Body of pancreas (tissue), 4 donors: ENCODE measurements at regions not wholly inside any gene's neighbourhood (a gene's known extent, or its start where the extent isn't known, plus 50 kb on each side); places are given as distances from the start of the nearest gene placed in this dataset.
"Not testable (repeated sequence)": the region's sequence is repeated elsewhere in the genome, so short reads cannot be mapped to it uniquely, and the experiment has no call there.

Experiments
- ATAC-seq: fragments of 150-250 bp; one replicate; pipeline ENCODE4 v1.9.1; 2016
- DNase-seq, 4 donors: peaks; one replicate each; pipeline ENCODE4 v3.0.0-alpha.2; 2019
- H3K27ac ChIP-seq, 4 donors: fragments of 200-600 bp; sonication (generic); 1 replicate in 3 of 4; 2 replicates in 1 of 4; pipeline versions ENCODE4 v1.5.1 to v1.6.1; 2016 to 2019; ENCODE audit warnings: mild to moderate bottlenecking in 1 of 4, mixed read lengths in 1 of 4, moderate library complexity in 1 of 4
- H3K27me3 ChIP-seq, 2 donors: fragments of 200-600 bp; sonication (generic); one replicate each; pipeline ENCODE4 v1.6.0; 2016; ENCODE audit warnings: mild to moderate bottlenecking in 1 of 2
- H3K36me3 ChIP-seq, 2 donors: fragments of 200-600 bp; sonication (generic); replicated peaks in 1 of 2; 2 replicates each; pipeline ENCODE4 v1.5.1; 2016; ENCODE audit warnings: low read depth in 2 of 2; ENCODE audit not compliant: insufficient read depth in 1 of 2
- H3K4me1 ChIP-seq: fragments of 200-600 bp; sonication (generic); one replicate; pipeline ENCODE4 v1.6.0; 2016
- H3K4me3 ChIP-seq, 2 donors: fragments of 200-600 bp; sonication (generic); 1 replicate in 1 of 2; 2 replicates in 1 of 2; pipeline ENCODE4 v1.5.1; 2016 to 2019
- H3K9me3 ChIP-seq, 3 donors: fragments of 200-600 bp; sonication (generic); 1 replicate in 2 of 3; 2 replicates in 1 of 3; pipeline ENCODE4 v1.5.1; 2016
- CTCF ChIP-seq, 7 experiments: fragments of 450-650 bp in 4 of 7; fragments of 200-600 bp in 3 of 7; sonication (generic) in 3 of 7; IDR thresholded peaks; one replicate each; pipeline ENCODE4 v1.5.1; 2016 to 2019; ENCODE audit warnings: antibody characterized with exemption in 7 of 7
- POLR2A ChIP-seq, 3 donors: fragments of 450-650 bp; IDR thresholded peaks; one replicate each; pipeline ENCODE4 v1.6.1; 2016; ENCODE audit warnings: antibody characterized with exemption in 3 of 3, mild to moderate bottlenecking in 2 of 3
- whole genome bisulfite sequencing, 2 donors: methylation state at CpG; one replicate each; pipeline ENCODE4 v1.1.5; 2017; 5-methylcytosine and 5-hydroxymethylcytosine counted together
- intact Hi-C: fragments of 100-400 bp; cut with DNase I; formaldehyde crosslinking; loops from one replicate; pipeline ENCODE4 v1.15.1; 2023

- not testable (repeated sequence) for DNase-seq
Observed at GRCh38 chr4:86413426-86413825, 53.6 kb upstream of the MAPK10 start.

GRCh38 chr4:86414686-86415085, 54.8 kb upstream of the MAPK10 start:
- TF ChIP-seq POLR2A (IDR thresholded peaks at IDR 0.05): no peak
- no peak for TF ChIP-seq CTCF (IDR thresholded peaks at IDR 0.05)
- DNase-seq (no peak), ATAC-seq (no peak)
- H3K36me3 ChIP-seq: no peaks in the 10 kb centered on the region
- H3K27ac ChIP-seq: no peak overlapping the region
- WGBS, 2 donors: 60 to 79% methylated on average over 2 of the region's 2 CpGs
- H3K9me3 ChIP-seq: no peaks in the 10 kb centered on the region
- H3K4me1 ChIP-seq: no peaks in the 10 kb centered on the region
- H3K27me3 ChIP-seq: no peaks in the 10 kb centered on the region
- intact Hi-C loops: no loop called here
- H3K4me3 ChIP-seq: no peak overlapping the region

More at GRCh38 chr4:86413426-86413825, 53.6 kb upstream of the MAPK10 start:
- H3K4me3 ChIP-seq, intact Hi-C loops, H3K4me1 ChIP-seq, H3K9me3 ChIP-seq, H3K36me3 ChIP-seq, H3K27ac ChIP-seq, H3K27me3 ChIP-seq, ATAC-seq: not testable (repeated sequence)
- WGBS, 2 donors: 35 to 75% methylated on average over 5 of the region's 5 CpGs

- DNase-seq (no peak), ATAC-seq (no peak)
- H3K9me3 ChIP-seq: no peaks in the 10 kb centered on the region
- no peak overlapping the region for H3K27ac ChIP-seq
- H3K4me3 ChIP-seq: no peak overlapping the region
- no peaks in the 10 kb centered on the region for H3K27me3 ChIP-seq
- 91 to 96% methylated on average over 3 of the region's 3 CpGs for WGBS, 2 donors
- H3K36me3 ChIP-seq: no peaks in the 10 kb centered on the region
- intact Hi-C loops: no loop called here
- no peaks in the 10 kb centered on the region for H3K4me1 ChIP-seq
- no peak for TF ChIP-seq POLR2A (IDR thresholded peaks at IDR 0.05)
- no peak for TF ChIP-seq CTCF (IDR thresholded peaks at IDR 0.05)
Observed at GRCh38 chr4:86416081-86416480, 56.2 kb upstream of the MAPK10 start.

GRCh38 chr4:86421461-86421860, 61.6 kb upstream of the MAPK10 start:
- Histone ChIP-seq H3K9me3 (no peaks in the 10 kb centered on the region), H3K4me3 (no peak overlapping the region), H3K4me1 (no peaks in the 10 kb centered on the region), H3K36me3 (no peaks in the 10 kb centered on the region), H3K27me3 (no peaks in the 10 kb centered on the region), H3K27ac (no peak overlapping the region)
- intact Hi-C loops: no loop called here
- no peak for DNase-seq
- no peak for TF ChIP-seq CTCF (IDR thresholded peaks at IDR 0.05)
- no peak for TF ChIP-seq POLR2A (IDR thresholded peaks at IDR 0.05)
- WGBS, 2 donors: 88 to 90% methylated on average over 6 of the region's 6 CpGs
- no peak for ATAC-seq

- intact Hi-C loops: no loop called here
- DNase-seq: no peak
- Histone ChIP-seq H3K27me3 (no peaks in the 10 kb centered on the region), H3K9me3 (no peaks in the 10 kb centered on the region), H3K36me3 (no peaks in the 10 kb centered on the region), H3K27ac (no peak overlapping the region), H3K4me3 (no peak overlapping the region), H3K4me1 (no peaks in the 10 kb centered on the region)
- TF ChIP-seq POLR2A (IDR thresholded peaks at IDR 0.05) (no peak), CTCF (IDR thresholded peaks at IDR 0.05) (no peak)
- ATAC-seq: no peak
- 92 to 93% methylated on average over 6 of the region's 6 CpGs for WGBS, 2 donors
Observed at GRCh38 chr4:86431543-86432116, 71.8 kb upstream of the MAPK10 start.
